ENCODE measurements at regions not wholly inside any gene's neighbourhood (a gene's known extent, or its start where the extent isn't known, plus 50 kb on each side); places are given as distances from the start of the nearest gene placed in this dataset.

GRCh38 chr5:77948476-77948875 is 172.3 kb upstream of the TBCA start:
- DNase-seq = no peak

GRCh38 chr5:77947041-77947428 is 170.9 kb upstream of the TBCA start:
- no peak for DNase-seq

- DNase-seq = peak; percentile 21
Observed at GRCh38 chr5:77946381-77947040, 170.4 kb upstream of the TBCA start.

- no peak for DNase-seq
Observed at GRCh38 chr5:77945874-77946273, 169.7 kb upstream of the TBCA start.

GRCh38 chr5:77944757-77945340 is 168.7 kb upstream of the TBCA start:
- no peak for DNase-seq

GRCh38 chr5:77943851-77944250 is 167.7 kb upstream of the TBCA start:
- no peak for DNase-seq

- DNase-seq = no peak
Observed at GRCh38 chr5:77942578-77943239, 166.6 kb upstream of the TBCA start.

- DNase-seq = no peak
Observed at GRCh38 chr5:77937015-77937908, 161.1 kb upstream of the TBCA start.

- no peak for DNase-seq
Observed at GRCh38 chr5:77936365-77936693, 160.2 kb upstream of the TBCA start.

- no peak for DNase-seq
Observed at GRCh38 chr5:77935506-77936364, 159.6 kb upstream of the TBCA start.

GRCh38 chr5:77928776-77929300 is 152.7 kb upstream of the TBCA start:
- no peak for DNase-seq

- no peak for DNase-seq
Observed at GRCh38 chr5:77926337-77926736, 150.2 kb upstream of the TBCA start.

- DNase-seq = no peak
Observed at GRCh38 chr5:77925503-77925902, 149.4 kb upstream of the TBCA start.

GRCh38 chr5:77924081-77924480 is 147.9 kb upstream of the TBCA start:
- DNase-seq = no peak

GRCh38 chr5:77923666-77924065 is 147.5 kb upstream of the TBCA start:
- DNase-seq = no peak

GRCh38 chr5:77921094-77921768 is 145.1 kb upstream of the TBCA start:
- no peak for DNase-seq

- no peak for DNase-seq
Observed at GRCh38 chr5:77920359-77921058, 144.4 kb upstream of the TBCA start.

- no peak for DNase-seq
Observed at GRCh38 chr5:77915346-77915745, 139.2 kb upstream of the TBCA start.

- no peak for DNase-seq
Observed at GRCh38 chr5:77912721-77913120, 136.6 kb upstream of the TBCA start.

GRCh38 chr5:77910602-77911188 is 134.6 kb upstream of the TBCA start:
- DNase-seq = no peak

- DNase-seq = no peak
Observed at GRCh38 chr5:77909237-77909636, 133.1 kb upstream of the TBCA start.

All from NCI-H2081 treated with DMSO at 0.1 percent for 48 hours (cell line).